CD4-positive, alpha-beta T cell treated with Interleukin-1 beta for 1 hour (primary cell): ENCODE measurements at regions not wholly inside any gene's neighbourhood (a gene's known extent, or its start where the extent isn't known, plus 50 kb on each side); places are given as distances from the start of the nearest gene placed in this dataset.

ENCODE experiments used
- DNase-seq, 2 donors: peaks; one replicate each; pipeline ENCODE4 v3.0.0-alpha.2; 2020 to 2022

DNA sequence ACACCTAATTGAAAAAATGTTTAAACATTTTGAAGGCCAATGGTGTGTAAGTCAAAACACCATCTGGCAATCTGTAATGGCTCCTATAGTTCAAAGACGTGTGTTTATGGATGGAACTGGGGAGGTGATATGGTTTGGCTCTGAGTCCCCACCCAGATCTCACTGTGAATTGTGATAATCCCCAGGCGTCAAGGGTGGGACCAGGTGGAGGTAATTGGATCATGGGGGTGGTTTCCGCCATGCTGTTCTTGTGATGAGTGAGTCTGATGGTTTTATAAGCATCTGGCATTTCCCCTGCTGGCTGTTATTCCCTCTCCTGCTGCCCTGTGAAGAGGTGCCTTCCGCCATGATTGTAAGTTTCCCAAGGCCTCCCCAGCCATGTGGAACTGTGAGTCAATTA, 52.2 kb downstream of the ADRA2C start:
- no peak for DNase-seq

DNA sequence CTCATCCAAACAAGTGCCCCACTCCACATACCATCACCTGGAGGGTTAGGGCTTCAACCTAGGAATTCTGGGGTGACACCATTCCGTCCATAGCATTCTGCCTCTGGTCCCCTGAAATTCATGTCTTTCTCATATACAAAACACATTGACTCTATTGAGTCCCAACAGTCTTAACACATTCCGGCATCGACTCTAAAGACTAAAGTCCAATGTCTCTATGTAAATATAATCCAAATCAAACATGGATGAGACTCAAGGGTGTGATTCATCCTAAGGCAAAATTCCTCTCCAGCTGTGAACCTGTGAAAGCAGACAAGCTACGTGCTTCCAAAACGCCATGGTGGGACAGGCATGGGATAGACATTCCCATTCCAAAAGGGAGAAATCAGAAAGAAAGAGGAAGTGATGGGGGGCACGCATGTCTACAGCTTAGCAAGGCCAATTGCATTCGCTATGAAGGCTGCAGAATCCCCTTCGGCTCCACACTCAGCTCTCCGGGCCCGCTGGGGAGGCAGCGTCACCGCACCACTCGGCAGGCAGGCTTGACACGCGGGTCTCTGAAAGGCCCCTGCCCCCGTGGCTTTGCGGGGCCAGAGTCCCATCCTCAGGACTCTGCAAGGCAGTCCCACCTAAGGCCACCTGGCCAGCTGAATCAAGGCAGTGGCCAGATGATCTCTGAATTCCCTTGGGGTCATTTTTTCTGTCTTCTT, 53.2 kb downstream of the ADRA2C start:
- DNase-seq = no peak

GRCh38 chr4:3820016-3820805, 54.0 kb downstream of the ADRA2C start:
- DNase-seq = no peak

DNA sequence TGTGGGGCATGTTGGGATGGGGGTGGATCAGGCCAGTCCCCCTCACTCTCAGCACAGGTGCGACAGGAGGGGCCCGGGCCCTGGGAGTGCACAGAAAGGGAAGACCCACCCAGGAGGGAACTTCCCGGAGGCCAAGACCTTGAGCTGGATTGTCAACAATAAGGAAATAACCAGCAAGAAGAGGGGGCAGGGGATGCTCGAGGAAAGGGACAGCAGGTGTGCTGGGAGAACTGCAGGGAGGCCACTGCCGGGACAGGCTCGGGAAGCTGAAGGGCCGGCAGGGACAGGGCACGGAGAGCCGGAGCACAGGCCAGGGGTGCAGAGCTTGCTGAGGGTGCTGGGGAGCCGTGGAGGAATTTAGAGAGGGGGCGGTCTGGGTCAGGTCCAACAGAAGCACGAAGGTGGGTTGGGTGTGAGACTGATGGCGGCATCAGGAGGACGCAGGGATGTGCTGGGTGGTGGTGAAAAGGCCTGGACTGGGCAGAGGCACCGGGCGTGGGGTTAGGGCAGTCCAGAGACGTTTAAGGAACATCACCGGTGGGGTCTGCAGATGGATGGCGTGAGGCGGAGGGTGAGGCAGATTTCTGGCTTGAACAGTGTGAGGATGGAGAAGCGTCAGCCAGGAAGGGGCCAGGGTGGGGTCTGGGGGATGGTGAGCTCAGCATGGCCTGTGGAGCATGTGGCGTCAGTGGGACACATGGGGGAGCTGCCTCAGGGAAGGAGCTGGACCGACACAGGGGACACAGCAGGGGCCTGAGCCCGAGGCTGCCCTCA, 54.8 kb downstream of the ADRA2C start:
- no peak for DNase-seq

DNA sequence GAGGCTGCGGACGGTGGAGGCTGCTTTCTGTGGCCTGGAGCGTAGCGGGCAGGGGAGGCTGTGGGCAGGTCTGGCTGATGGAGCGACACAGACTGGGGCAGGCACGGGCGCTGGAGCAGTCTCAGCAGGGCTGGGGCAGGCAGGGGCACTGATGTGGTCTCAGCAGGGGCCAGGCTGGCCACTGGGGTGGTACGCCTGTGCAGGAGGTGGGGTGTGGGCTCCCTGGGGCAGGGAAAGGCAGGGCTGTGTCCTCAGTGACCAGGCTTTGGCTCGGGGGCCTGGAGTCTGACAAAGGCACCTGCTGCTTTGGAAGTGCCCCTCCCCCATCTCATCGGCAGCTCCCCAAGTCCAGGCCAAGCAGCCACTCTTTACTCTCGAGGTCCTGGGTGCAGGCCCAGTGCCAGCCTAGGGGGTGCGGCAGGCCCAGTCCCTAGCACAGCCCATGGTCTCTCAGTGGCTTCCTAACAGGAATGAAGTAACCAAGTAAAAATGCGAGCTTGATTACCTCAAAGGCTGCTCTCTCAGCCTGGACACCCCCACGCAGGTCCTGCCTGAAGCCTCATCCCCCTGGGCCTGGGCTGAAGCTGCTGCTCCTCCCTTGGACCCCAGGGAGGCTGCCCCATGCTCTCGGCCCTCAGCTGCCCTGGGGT, 55.5 kb downstream of the ADRA2C start:
- DNase-seq = no peak

GRCh38 chr4:3822230-3822947, 56.2 kb downstream of the ADRA2C start:
- no peak for DNase-seq

DNA sequence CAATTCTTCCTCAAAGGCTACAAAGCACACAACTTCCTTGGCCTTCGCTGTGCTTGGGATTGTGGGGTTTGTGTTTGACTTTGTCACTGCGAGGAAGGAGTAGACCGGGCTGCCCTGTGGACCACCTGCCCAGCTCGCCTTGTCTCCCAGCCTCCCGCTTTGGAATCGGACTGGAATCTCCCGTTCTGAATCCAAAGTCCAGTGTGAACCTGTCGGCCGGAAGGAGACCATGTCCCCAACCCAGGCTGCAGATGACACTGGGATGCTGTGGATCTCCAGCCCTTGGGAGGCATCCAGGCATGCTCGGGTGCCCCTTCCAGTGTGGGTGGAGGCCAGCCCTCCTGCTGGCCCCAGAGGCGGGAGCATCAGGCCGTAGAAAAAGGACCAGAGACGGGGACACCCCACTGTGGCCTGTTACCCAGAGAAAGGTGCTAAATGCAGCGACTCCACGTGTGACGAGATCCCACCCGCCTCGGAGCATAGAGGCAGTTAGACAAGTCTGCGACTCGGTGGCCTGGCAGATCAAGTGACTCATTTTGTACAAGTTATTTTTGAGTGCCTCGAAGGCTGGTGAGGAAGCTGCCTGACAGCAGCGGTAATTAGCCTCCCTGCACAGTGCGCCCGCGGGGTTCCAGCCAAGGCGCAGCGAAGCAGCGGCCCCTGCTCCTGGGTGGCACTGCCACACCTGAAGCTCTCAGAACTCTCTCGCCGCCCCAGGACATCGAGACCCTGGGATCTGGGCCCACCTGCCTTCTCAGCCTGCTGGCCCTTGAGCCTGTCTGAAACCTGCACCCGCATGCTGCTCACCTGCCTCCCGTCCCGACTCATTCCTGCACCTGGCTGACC, 57.5 kb downstream of the ADRA2C start:
- no peak for DNase-seq

- DNase-seq = no peak
Measured at GRCh38 chr4:3824521-3825270, 58.5 kb downstream of the ADRA2C start.

DNA sequence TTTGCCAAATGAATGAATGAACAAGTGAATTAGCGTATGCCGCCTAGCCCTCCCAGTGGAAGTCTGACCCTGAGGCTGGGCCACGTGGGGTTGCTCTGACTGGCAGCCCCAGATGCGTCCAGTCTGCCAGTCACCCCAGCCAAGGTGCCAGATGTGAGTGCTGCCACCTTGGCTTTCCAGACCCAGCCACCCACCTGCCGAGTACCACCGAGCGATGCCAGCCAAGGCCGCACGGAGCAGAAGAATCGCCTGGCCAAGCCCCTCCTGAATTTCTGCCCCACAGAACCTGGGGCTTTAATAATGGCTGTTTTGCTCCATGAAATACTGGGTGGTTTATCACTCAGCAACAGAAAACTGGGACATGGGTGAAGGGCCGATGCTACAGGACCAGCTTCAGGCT, 59.3 kb downstream of the ADRA2C start:
- DNase-seq = no peak

DNA sequence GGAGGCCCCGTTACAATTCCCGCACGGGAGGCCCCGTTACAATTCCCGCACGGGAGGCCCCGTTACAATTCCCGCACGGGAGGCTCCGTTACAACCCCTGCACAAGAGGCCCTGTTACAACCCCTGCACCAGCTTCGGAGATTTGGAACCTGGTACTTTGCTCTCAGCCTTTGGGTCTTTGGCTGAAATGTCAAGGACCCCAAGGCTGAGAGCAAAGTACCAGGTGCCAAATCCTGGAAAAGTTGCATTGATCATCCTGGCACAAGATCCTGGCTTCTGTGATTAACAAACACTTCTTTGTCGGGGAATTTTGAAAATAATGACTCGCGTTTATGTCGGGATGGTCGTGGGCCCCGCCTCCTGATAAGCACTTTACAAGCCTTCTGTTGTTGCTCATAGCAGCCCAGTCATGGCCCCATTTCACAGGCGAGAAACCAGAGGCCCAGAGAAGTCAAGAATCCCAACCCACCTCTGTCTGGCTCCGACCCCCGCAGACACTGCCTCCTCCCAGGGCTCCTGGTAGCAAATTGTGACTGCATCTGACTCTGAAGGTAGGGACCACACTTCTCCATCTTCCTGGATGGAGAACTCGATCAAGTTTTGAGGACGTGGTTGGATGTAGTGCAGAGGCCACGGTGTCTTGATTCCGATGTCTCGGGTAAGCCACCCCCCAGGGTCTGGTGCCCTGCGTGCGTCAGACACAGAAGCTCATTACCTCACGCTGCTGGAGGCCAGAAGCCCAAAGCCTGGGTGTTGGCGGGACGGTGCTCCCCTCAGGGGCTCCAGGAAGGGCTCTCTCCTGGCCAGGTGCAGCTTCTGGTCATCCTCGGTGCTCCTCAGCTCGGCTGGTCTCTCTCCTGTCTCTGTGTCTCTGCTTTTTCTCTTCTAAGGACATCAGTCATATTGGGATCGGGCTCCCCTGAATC, 60.3 kb downstream of the ADRA2C start:
- no peak for DNase-seq

GRCh38 chr4:3827616-3828492, 61.7 kb downstream of the ADRA2C start:
- no peak for DNase-seq

DNA sequence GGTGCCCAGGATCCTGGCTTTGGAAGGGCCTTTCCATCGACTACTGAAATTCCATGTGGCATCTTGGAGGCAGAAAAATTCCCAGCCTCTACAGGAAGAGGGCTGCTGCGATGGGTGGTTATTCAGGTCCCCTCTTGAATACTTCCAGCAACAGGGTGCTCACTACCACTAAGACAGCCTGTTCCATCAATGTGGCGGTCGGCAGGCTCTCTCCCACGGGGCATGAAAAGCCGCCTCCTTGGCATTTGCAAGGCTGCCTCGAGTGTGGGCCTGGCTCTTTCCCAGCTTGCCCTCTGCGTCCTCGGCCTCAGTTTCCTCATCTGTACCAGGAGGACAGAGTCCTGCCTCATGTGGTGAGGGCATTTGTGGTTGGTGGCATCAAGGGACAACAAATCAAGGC, 62.4 kb downstream of the ADRA2C start:
- DNase-seq = no peak

GRCh38 chr4:3829211-3829955, 63.2 kb downstream of the ADRA2C start:
- DNase-seq = no peak

- no peak for DNase-seq
Measured at GRCh38 chr4:3829956-3830773, 64.0 kb downstream of the ADRA2C start.

DNA sequence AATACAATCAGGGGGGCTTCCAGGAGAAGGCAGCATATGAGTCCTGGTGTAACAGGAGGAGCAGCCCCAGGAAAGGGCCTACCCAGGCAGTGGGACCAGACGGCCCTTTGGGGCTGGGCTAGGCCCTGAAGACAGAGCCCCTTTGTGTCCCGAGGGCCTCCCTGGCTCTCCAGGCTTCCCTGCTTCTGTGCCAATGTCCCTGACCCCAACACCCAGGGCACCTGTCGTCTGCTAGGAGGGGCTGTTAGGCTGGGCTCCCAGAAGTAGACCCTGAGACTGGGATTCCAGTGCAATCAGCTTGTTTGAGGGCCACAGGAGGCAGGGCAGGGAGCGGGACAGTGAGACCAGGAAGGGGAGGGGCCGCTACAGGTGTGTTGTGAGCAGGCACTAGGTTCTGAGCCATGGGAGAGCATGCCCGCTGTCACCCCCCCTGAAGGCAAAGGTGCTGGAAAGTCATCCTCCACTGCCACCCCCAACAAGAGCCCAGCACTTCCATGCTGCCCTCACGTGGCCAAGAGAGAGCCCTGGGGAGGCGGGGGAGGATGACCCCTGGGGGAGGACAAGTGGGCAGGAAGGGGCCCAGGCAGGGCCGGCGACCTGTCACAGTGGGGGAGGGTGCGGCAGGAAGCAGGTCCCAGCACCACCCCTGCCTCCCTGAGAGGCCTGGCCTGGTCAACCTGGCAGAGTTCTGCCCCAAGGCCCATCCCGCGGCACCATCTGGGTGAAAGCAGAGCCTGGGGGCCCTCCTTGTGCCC, 64.8 kb downstream of the ADRA2C start:
- DNase-seq = no peak

DNA sequence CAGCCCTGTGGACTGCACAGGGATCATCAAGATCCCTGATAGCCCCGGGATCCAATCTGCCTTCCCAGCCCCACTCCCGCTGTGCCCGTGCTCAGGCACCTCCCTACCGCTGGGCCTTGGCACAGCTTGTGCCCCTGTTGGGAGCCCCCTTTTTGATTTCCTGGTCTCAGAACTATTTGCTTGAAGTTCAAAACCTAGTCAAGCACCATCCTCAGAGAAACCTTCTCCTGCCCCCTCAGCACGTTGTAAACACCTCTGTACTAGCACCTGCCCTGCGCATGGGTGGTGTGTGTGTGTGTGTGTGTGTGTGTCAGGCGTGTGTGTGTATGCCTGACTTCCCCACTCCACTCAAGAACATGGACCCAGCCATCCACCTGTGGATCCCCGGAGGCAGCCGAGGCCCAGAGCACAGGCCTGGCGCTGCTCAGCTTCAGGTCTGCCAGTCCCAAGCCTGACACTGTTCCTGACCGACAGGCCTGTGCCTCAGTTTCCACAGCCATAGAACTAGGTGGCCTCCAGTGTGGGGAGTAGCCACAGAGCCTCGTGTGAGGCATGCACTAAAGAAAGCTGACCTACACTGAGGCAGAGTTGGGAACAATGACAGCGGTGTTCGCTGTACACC, 65.5 kb downstream of the ADRA2C start:
- DNase-seq = no peak
